ENCODE measurements at regions not wholly inside any gene's neighbourhood (a gene's known extent, or its start where the extent isn't known, plus 50 kb on each side); places are given as distances from the start of the nearest gene placed in this dataset.
"Not testable (repeated sequence)": the region's sequence is repeated elsewhere in the genome, so short reads cannot be mapped to it uniquely, and the experiment has no call there.

DNA sequence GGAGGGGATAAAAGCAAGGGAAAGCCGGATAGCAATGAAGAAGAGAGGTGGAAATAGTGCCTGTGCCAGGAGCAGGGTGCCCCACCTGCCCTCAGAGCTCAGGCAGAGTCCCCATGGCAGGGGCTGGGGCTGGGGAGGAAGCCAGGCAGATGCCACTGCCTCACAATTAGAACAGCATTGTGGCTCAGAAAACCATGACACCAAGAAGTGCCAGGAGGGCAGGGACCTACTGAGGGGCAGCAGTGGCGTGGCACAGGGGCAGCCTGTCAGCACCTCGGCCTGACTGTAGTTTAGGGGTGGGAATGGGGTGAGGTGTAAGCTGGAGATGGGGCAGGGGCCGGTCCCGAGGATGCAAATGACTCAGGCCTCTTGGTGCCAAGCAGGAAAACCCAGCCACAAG, 532.1 kb upstream of the B3GAT1 start:
- no peak for DNase-seq (ENCODE audit: low spot score)

DNA sequence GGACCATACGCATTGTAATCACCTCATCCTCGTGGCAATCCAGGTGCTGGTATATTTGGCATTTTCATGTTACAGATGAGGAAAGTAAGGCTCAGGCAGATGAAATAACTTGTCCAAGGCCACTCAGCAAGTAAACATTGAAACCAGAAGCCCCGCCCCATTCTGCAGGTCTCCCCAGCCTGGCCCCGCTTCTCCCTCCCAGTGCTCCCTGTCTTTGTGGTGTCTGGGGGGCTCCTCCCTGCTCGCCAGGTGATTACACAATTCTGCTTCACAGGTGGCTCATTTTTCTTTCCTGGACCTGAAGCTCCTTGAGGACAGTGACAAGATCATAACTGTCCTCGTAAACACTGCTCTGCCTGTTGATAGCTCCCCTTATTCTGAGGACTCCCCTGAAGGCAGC, 531.5 kb upstream of the B3GAT1 start:
- no peak for DNase-seq (ENCODE audit: low spot score)

DNA sequence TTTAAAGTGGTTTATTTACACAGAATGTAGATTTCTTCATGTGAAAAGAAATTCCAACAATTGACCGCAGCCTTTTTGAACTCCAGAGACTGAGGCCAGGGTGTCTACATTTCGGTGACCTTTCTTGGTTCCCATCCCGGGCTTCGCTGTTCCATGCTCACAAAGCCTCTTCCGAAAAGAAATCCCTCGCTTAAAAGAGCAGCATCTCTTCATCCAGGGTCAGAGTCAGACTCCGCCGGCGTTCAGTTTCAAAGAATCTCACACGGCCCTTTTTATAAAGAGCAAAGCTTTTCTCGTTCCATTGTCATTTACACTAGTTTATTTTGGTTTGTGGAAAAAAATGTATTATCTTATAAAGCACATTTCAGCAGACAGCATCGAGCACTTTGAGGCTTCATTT, 530.6 kb upstream of the B3GAT1 start:
- DNase-seq (ENCODE audit: low spot score) = no peak

DNA sequence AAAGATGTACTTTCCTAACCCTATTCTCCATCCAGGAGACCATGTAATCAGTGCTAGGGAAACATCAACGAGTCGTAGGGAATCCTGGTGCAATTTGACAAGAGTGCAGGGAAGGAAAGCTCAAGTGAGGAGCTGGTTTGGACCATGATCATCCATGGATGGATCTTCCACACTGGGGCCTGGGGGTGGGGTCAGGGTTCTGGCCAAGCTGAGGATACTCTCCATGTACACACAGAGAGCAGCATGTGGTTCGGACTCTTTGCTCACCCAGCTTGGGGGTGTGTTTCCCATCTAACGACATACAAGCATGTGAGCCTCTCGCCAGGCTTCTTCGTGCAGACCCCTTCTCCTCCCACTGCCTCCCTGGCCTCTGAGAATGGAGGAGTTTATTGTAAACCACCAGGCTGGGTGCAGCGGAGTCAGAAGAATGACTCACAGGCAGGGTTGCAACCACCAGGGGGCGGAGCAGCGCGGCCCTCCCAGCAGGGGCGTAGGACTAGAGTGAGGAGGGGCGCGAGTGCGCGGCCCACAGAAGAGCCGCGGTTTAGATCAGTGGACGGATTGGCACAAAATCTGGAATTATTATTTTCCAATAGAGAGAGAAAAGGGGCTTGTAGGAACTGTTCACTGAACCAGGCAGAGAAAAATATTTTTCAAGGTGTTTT, 530.0 kb upstream of the B3GAT1 start:
- not testable (repeated sequence) for DNase-seq (ENCODE audit: low spot score)

DNA sequence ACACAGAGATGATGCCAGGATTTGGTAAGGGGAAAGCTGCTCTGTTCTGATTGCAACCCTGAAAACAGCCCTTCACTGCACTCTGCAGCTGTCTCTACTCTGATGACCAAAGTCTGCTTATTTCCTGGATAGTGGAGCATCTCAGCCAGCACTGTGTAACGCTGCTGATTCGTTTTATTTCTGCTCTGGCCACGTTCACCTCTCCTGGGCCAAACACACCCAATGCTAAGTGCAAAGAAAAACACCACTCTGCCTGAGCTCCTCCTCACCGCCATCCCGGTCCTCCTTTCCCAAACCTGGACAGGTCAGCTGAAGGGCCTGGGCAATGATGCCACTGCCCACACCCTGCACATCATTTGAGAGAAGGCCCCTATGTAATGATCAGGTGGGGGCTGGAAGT, 529.3 kb upstream of the B3GAT1 start:
- DNase-seq (ENCODE audit: low spot score) = no peak

DNA sequence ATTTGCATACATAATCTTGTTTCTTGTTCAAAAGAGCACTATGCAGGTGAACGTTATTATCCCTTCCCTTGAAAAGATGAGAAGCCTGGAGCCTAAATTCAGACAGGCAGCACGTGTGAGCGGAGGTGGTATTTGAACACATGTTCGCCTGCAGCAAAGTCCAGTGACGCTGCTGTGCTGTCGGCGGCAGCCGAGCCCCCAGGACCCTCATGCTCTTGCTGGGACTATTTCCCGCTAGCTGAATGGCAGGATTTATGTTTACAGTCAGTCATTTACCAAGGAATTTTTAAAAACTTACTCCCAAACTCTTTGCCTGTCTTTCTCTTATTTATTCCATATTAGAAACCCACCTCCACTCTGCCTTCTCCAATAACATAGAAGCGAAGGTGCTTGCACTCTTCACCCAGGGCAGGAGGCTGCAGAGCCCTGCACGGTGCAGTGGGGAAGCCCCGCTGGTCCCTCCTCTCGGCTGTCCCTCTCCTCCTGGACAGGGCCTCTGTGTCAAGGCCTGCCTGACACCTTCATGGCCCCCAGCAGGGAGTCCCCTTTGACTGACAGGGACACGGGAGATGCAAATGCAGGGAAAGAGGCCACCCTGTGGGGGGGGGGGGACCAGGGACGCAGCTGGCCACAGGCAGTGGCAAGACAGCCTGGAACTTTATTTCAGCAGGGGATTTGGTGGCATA, 528.5 kb upstream of the B3GAT1 start:
- DNase-seq (ENCODE audit: low spot score) = no peak

DNA sequence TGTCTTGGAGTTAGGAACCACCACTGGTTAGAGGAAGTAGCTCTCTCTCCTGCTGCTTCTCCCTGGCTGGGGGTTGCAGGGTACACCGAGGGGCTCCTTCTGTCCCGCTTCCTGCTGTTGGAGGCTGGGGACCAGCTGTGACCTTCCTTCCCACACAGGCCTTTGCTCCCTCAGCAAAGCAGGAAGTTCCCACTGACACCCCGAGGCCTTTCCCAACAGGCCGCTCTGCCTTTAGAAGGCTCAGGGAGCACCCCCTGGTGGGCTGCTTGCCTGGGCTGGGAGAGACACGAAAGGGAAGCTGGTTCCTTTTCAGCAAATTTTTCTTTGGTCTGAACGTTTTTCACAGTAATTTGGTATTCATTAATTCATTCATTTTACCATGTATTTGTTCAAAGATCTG, 527.9 kb upstream of the B3GAT1 start:
- DNase-seq (ENCODE audit: low spot score) = no peak

DNA sequence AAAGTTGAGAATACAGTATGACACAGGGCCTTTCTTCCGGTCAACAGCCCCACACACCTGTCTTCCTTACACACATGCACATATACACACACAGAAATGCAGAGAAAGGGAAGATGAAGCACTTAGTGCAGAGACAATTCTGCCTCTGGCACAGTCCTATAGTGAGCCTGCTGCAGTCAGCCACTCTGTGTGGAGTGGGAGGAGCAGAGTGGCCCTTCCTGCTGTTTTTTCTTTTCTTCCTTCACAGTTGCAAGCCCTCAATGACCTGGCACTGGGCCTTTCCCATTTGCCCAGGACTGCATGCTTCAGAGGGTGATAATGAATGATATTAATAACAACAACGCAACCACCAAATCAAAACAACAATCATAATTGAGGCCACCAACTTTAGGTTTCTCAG, 527.0 kb upstream of the B3GAT1 start:
- DNase-seq (ENCODE audit: low spot score) = no peak

DNA sequence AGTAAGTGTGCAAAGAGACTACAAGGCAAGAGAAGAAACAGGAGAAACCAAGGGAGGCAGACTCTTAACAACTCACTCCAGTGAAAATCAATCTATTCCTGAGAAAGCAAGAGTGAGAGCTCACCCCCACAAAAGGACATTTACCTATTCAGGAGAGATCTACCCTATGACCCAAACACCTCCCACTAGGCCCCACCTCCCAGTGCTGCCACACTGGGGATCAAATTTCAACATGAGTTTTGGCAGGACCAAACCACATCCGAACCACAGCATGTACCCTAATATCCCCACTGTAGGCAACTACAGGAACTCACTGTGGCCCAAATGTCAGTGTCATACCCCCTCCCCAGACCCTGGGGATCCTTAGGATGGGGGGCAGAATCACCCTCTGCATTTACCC, 526.2 kb upstream of the B3GAT1 start:
- no peak for DNase-seq (ENCODE audit: low spot score)

DNA sequence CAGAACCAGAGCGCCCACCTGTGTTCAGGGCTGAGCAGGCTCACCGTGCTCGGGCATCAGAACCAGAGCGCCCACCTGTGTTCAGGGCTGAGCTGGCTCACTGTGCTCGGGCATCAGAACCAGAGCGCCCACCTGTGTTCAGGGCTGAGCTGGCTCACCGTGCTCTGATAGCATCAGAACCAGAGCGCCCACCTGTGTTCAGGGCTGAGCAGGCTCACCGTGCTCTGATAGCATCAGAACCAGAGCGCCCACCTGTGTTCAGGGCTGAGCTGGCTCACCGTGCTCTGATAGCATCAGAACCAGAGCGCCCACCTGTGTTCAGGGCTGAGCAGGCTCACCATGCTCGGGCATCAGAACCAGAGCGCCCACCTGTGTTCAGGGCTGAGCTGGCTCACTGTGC, 525.2 kb upstream of the B3GAT1 start:
- DNase-seq (ENCODE audit: low spot score) = not testable (repeated sequence)

DNA sequence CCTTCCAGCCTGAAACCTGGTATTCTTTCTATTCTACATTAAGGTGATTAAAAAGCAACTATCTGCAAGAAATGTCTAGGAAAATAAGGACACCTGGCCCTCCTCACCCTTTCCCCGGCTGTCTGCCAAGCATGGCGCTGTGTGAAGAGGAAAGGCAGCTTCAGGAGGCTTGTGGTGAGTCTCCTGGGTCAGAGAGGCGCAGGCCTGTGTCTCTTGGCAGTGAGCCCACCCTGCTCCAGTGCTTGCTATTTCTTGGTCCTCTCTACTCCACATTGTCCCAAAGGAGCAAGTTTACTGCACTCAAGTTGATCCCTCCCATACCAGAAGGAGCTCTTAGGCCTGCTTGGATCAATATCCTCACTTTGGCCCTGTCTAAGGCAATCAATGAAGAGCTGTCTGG, 520.7 kb upstream of the B3GAT1 start:
- no peak for DNase-seq (ENCODE audit: low spot score)

DNA sequence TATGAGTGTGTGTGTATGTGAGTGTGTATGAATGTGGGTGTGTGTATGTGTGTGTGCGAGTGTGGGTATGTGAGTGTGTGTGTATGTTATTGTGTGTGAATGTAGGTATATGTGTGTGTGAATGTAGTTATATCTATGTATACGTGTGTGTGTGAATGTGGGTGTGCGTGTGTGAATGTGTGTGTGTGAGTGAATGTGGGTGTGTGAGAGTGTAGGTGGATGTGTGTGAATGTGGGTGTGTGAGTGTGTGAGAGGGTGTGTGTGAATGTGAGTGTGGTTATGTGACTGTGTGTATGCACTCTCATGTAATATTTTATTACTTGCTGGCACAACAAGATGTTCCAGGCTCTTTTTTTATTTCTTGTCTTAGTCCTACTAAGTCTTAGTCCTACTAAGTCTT, 513.4 kb upstream of the B3GAT1 start:
- no peak for DNase-seq (ENCODE audit: low spot score)

DNA sequence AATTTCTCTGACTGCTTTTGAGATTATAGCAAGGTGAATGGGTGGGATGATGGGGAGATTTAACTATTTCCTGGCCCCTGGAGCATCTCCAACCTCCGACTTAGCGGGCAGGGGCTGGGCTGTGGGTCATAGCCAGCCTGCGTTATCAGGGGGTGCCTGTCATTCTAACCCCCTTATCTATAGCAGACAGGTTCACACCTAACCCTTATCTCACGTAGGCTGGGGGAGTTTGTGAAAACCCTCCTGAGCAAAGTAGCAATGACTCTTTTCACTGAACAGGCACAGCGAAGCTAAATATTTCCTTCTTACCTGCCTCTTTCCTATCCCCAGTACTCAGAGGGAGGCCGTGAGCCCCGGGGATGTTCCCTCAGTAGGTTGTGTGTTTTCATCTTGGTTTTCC, 511.4 kb upstream of the B3GAT1 start:
- DNase-seq (ENCODE audit: low spot score) = no peak

DNA sequence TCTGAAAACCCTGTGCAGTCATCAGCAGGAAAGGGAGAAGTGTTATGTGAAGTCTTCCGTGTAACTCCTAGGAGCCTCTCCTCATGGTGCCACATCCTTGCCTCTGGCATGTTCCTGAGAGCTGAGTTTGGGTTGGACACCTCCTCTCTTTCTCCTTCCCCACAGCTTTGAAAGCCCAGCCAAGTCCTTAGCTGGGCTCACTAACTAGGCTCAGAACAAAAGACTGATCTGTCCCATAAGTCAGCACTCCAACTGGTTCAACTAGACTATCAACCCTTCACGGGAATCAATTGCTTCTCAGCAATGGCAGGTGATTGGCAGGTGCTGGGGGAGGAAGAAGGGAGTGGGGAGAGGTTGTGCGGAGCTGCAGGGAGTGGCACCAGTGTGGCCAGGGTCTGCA, 509.9 kb upstream of the B3GAT1 start:
- no peak for DNase-seq (ENCODE audit: low spot score)

DNA sequence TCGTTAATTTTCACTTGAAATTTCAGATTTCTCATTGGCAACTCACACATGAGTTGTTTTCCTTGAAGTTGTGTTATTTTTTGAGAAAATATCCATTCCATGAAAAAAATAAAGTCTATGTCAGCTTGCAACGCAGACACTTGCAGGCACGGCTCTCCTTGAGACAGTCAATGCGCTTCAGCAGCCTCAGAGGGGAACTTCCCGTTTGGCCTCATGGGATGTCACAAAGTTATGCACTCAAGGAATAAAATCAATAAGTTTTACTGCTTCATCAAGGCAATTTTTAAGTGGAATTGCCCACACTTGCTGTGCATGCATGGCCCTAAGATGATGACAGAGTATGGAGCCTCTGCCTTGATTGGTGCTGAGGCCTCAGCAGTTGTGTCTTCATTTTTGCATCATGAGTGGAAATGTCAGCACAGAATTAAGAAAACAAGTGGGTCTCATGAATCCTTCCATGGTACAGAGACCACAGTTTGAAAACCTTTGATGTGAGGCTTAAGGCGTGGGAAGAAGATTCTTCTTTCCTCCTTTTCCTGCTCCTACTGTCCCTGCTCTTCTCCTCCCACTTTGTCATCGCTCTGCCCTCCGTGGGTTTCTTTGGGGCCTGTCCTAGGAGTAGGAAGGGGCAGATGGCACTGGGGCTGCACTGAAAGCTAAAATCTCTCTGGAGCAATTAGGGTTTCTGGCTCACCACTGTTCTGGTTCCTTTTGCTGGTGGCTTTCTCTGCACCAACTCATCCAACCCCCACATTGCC, 509.0 kb upstream of the B3GAT1 start:
- no peak for DNase-seq (ENCODE audit: low spot score)

DNA sequence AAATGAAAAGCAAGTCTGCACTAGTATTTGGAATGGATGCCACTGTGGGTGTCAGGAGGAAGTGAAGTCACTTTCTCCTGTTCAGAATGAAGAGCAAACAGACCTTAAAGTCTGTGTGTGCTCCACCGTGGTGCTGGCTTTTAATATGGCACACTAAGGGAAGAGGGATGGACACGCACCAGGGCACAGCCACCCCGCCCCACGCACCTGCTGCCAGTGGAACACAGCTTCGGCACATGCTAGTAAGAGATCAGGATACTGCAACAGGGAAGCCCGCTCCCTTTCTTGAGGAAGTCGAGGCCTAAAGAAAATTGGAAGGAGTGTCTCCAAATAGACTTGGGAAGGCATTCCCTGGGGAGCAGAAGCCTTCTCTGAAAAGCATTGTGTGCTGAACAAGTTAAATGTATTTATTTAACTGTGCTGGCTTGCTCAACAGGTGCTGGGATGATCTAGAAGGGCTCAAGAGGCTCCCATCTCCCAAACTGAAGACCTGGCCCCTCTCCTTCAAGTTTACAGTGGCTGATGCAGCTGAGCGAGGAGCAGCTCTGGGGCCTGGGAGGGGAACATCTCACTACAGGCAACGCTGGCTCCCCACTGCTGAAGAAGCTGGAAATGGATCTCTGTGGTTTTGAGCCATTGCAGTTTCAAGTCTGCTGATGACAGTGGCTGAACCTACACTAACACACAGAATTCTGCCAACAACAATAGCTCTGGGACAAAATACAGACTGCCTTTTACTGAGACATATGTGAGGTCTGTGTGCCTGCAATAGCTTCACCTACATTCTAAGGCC, 504.6 kb upstream of the B3GAT1 start:
- DNase-seq (ENCODE audit: low spot score) = no peak

DNA sequence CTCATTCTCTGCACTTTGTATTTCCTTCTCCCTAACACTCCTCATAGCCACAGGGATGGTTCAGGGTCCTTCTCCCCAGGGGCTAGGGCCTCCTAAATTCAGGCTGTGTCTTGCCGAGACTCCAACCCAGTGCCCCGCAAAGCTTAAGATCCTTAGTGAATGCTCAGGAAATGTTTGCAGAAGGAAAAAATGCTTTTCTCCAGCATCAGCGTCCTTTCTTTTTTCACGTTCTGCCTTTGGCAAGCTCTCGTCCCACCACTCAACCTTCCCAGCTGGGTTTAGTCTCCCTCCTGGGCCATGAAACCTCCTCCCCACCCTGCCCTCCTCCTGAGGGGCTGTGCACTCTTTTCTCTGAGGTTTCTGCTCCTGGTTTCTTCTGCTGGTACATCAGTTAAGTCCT, 503.8 kb upstream of the B3GAT1 start:
- no peak for DNase-seq (ENCODE audit: low spot score)

DNA sequence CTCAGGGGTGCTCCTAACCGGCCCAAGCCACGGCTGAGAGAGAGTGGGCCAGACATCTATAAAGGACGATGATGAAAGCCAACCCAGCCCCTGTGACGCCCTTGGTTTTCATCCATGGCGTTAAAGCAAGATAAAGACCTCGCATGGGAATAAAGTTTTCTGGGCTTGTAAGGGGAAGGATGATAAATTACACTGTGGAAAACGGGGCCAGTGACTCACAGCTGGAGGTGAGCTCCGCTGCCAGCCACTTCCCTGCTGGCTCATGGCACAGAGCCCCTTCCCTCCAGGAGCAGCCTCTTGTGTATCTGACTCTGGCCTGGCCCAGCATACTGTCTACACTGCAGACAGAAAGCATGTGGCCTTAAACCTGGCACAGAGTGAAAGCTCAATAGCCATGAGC, 503.2 kb upstream of the B3GAT1 start:
- DNase-seq (ENCODE audit: low spot score) = no peak

DNA sequence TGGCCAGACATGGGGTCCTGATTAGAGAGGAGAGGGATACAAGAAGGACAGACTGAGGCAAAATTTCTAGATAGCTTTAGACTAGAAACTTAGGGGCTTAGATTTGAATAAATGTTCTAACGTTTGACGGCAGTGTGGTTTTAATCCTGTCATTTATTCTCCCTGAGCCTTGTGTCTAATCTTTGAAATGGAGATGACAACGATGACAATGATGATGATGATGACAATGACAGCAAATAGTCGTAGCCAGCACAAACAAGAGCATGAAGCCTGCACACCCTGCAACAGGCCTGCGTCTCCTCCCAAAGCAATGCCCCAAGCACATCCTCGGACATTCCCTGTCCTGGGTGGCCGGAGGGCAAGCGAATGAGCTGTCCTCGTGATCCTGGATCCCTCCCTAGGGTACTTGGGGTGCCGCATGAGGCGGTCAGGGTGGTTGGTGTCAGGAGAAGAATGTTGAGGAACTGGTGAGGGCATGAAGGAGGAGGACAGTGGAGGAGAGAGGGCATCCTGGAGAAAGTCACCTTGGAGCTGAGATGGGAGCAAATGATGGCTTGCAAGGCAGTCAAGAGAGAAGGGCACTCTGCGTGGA, 502.1 kb upstream of the B3GAT1 start:
- no peak for DNase-seq (ENCODE audit: low spot score)

DNA sequence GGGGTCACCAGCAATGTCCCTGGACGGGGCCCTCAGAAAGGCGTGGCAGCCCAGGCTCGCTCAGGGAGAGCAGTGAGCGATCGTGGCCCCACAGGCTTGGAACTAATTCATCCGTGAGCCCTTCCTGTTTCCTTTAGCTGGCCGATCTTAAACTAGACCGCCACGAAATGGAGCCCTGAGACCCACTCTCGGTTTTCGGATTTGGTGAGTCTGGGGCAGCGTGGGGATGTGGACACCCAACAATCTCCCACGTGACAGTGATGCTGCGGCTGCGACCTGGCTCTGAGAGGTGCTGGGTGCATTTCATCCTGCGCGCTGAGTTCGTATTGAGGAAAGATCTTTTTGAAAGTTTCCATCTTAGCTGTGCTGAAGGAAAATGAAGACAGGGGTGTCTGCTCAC, 501.3 kb upstream of the B3GAT1 start:
- no peak for DNase-seq (ENCODE audit: low spot score)

DNA sequence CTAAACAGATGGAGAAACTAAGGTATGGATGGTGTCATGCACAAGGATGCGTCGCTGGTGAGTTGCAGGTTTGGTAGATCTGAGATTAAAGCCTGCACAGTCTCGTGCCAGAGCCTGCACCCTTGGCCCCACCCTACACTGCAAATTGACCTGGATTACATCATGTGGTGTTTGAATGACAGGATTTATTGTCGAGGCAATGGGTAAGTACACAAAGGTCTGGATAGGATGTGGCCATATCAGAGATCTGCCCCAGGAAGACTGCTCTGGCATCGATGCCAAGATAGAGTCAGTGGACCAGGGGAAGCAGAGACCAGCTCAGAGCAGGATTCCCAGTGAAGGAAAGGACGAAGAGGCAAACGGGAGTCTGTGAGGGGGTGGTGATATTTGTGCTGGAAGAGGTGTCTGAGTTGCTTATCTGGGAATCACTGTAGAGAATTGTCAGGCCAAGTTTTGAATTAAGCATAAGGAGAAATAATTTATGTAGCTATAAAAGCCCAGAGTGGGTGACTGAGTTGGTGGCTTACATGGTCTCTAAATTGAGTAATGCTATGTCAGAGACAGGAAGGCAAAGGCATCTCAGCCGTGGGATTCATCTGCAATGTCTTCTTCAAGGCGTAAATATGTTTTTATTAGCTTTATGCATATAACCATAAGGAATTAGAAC, 499.6 kb upstream of the B3GAT1 start:
- no peak for DNase-seq (ENCODE audit: low spot score)

DNA sequence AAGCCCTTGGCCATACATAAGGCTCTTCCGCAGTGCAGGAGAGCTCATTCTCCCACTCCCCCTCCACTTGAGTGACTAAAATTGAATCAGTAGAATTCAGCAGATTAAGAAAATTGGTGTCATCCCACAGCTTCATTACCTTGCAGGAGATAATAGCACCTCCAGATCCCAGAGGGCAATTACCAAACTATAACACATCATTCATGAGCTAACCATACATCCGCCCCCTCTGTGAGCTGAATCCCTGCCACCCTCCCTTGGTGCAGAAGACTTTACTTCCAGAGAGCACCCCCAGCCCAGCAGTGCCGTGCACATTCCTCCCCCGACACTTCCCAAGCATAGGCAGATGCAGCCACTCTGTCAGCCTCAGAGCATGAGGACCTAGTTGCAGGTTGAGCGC, 496.5 kb upstream of the B3GAT1 start:
- no peak for DNase-seq (ENCODE audit: low spot score)
